COLO829 (cell line): ENCODE measurements at regions not wholly inside any gene's neighbourhood (a gene's known extent, or its start where the extent isn't known, plus 50 kb on each side); places are given as distances from the start of the nearest gene placed in this dataset.
"Not testable (repeated sequence)": the region's sequence is repeated elsewhere in the genome, so short reads cannot be mapped to it uniquely, and the experiment has no call there.

Source experiments
- DNase-seq: peaks from one replicate; pipeline ENCODE4 v3.0.0; 2012; ENCODE audit warnings: low spot score

GRCh38 chr11:38894201-38894600 lies 2296.2 kb upstream of the RAG2 start:
- DNase-seq = not testable (repeated sequence)

GRCh38 chr11:38884145-38884865 lies 2286.3 kb upstream of the RAG2 start:
- DNase-seq = no peak

GRCh38 chr11:38867338-38867737 lies 2269.3 kb upstream of the RAG2 start:
- DNase-seq = no peak

GRCh38 chr11:38865922-38866321 lies 2267.9 kb upstream of the RAG2 start:
- no peak for DNase-seq

GRCh38 chr11:38842991-38843390 lies 2245.0 kb upstream of the RAG2 start:
- DNase-seq = no peak

GRCh38 chr11:38839071-38839470 lies 2241.0 kb upstream of the RAG2 start:
- DNase-seq = no peak

- DNase-seq = peak; percentile 4
Observed at GRCh38 chr11:38835966-38836365, 2237.9 kb upstream of the RAG2 start.

- DNase-seq = peak; percentile 11
Observed at GRCh38 chr11:38824573-38824972, 2226.5 kb upstream of the RAG2 start.

GRCh38 chr11:38821786-38822185 lies 2223.8 kb upstream of the RAG2 start:
- not testable (repeated sequence) for DNase-seq

GRCh38 chr11:38819981-38820380 lies 2221.9 kb upstream of the RAG2 start:
- no peak for DNase-seq

GRCh38 chr11:38818720-38819119 lies 2220.7 kb upstream of the RAG2 start:
- no peak for DNase-seq

- peak; percentile 7 for DNase-seq
Observed at GRCh38 chr11:38814670-38815069, 2216.6 kb upstream of the RAG2 start.

GRCh38 chr11:38809521-38809920 lies 2211.5 kb upstream of the RAG2 start:
- no peak for DNase-seq

GRCh38 chr11:38796281-38796680 lies 2198.2 kb upstream of the RAG2 start:
- DNase-seq = no peak

GRCh38 chr11:38795027-38795426 lies 2197.0 kb upstream of the RAG2 start:
- no peak for DNase-seq

- DNase-seq = peak; percentile 59
Observed at GRCh38 chr11:38791346-38791961, 2193.4 kb upstream of the RAG2 start.

- DNase-seq = no peak
Observed at GRCh38 chr11:38788561-38788960, 2190.5 kb upstream of the RAG2 start.

- DNase-seq = no peak
Observed at GRCh38 chr11:38784164-38784563, 2186.1 kb upstream of the RAG2 start.

GRCh38 chr11:38766796-38767195 lies 2168.8 kb upstream of the RAG2 start:
- no peak for DNase-seq

GRCh38 chr11:38759394-38759793 lies 2161.4 kb upstream of the RAG2 start:
- DNase-seq = no peak

- no peak for DNase-seq
Observed at GRCh38 chr11:38756537-38756936, 2158.5 kb upstream of the RAG2 start.

GRCh38 chr11:38751421-38751820 lies 2153.4 kb upstream of the RAG2 start:
- DNase-seq = no peak

GRCh38 chr11:38746516-38746915 lies 2148.5 kb upstream of the RAG2 start:
- not testable (repeated sequence) for DNase-seq

- no peak for DNase-seq
Observed at GRCh38 chr11:38723361-38723760, 2125.3 kb upstream of the RAG2 start.
